ENCODE measurements at regions not wholly inside any gene's neighbourhood (a gene's known extent, or its start where the extent isn't known, plus 50 kb on each side); places are given as distances from the start of the nearest gene placed in this dataset.

GRCh38 chr13:70255406-70255991, 147.2 kb upstream of the KLHL1 start:
- TF ChIP-seq CTCF (IDR thresholded peaks at IDR 0.05; ENCODE audit: extremely low read depth, low read depth, low read length): no peak
- no peak for DNase-seq (ENCODE audit: insufficient read length, low spot score, missing footprints)

GRCh38 chr13:70253834-70254233, 145.6 kb upstream of the KLHL1 start:
- no peak for TF ChIP-seq CTCF (IDR thresholded peaks at IDR 0.05; ENCODE audit: extremely low read depth, low read depth, low read length)
- no peak overlapping the region for H3K4me3 ChIP-seq (ENCODE audit: insufficient read depth, low read length)
- no peak overlapping the region for H3K27ac ChIP-seq (ENCODE audit: low read depth, low read length)
- no peaks in the 10 kb centered on the region for H3K4me1 ChIP-seq (ENCODE audit: insufficient read depth, low read length)
- H4K20me1 ChIP-seq (ENCODE audit: insufficient read depth, low read length): no peaks in the 10 kb centered on the region
- DNase-seq (ENCODE audit: insufficient read length, low spot score, missing footprints): no peak
- no peaks in the 10 kb centered on the region for H3K79me2 ChIP-seq (ENCODE audit: insufficient read depth, low read length)
- H3K4me2 ChIP-seq (ENCODE audit: insufficient read depth, low read length): no peak overlapping the region
- H3K27me3 ChIP-seq (ENCODE audit: insufficient read depth, low read length): no peaks in the 10 kb centered on the region
- H2AFZ ChIP-seq (ENCODE audit: low read length): no peak overlapping the region
- peaks cover 6% of the 10 kb centered on the region for H3K9me3 ChIP-seq (ENCODE audit: low read depth, low read length)
- H3K36me3 ChIP-seq (ENCODE audit: insufficient read depth, low read length): no peaks in the 10 kb centered on the region

More at GRCh38 chr13:70255406-70255991, 147.2 kb upstream of the KLHL1 start:
- H2AFZ ChIP-seq (ENCODE audit: low read length): no peak overlapping the region
- no peaks in the 10 kb centered on the region for H4K20me1 ChIP-seq (ENCODE audit: insufficient read depth, low read length)
- H3K27me3 ChIP-seq (ENCODE audit: insufficient read depth, low read length): no peaks in the 10 kb centered on the region
- H3K4me3 ChIP-seq (ENCODE audit: insufficient read depth, low read length): no peak overlapping the region
- no peaks in the 10 kb centered on the region for H3K36me3 ChIP-seq (ENCODE audit: insufficient read depth, low read length)
- no peak overlapping the region for H3K27ac ChIP-seq (ENCODE audit: low read depth, low read length)
- H3K9me3 ChIP-seq (ENCODE audit: low read depth, low read length): peaks cover 6% of the 10 kb centered on the region
- no peaks in the 10 kb centered on the region for H3K4me1 ChIP-seq (ENCODE audit: insufficient read depth, low read length)
- no peaks in the 10 kb centered on the region for H3K79me2 ChIP-seq (ENCODE audit: insufficient read depth, low read length)
- H3K4me2 ChIP-seq (ENCODE audit: insufficient read depth, low read length): no peak overlapping the region

GRCh38 chr13:70253411-70253810, 145.2 kb upstream of the KLHL1 start:
- Histone ChIP-seq H3K27me3 (ENCODE audit: insufficient read depth, low read length) (no peaks in the 10 kb centered on the region), H3K4me3 (ENCODE audit: insufficient read depth, low read length) (no peak overlapping the region), H3K9me3 (ENCODE audit: low read depth, low read length) (peaks cover 6% of the 10 kb centered on the region), H2AFZ (ENCODE audit: low read length) (no peak overlapping the region), H3K79me2 (ENCODE audit: insufficient read depth, low read length) (no peaks in the 10 kb centered on the region), H3K36me3 (ENCODE audit: insufficient read depth, low read length) (no peaks in the 10 kb centered on the region), H3K4me1 (ENCODE audit: insufficient read depth, low read length) (no peaks in the 10 kb centered on the region), H3K27ac (ENCODE audit: low read depth, low read length) (no peak overlapping the region), H3K4me2 (ENCODE audit: insufficient read depth, low read length) (no peak overlapping the region), H4K20me1 (ENCODE audit: insufficient read depth, low read length) (no peaks in the 10 kb centered on the region)
- no peak for TF ChIP-seq CTCF (IDR thresholded peaks at IDR 0.05; ENCODE audit: extremely low read depth, low read depth, low read length)
- no peak for DNase-seq (ENCODE audit: insufficient read length, low spot score, missing footprints)

GRCh38 chr13:70249332-70250064, 141.2 kb upstream of the KLHL1 start:
- no peaks in the 10 kb centered on the region for H3K79me2 ChIP-seq (ENCODE audit: insufficient read depth, low read length)
- no peaks in the 10 kb centered on the region for H3K27me3 ChIP-seq (ENCODE audit: insufficient read depth, low read length)
- no peak overlapping the region for H3K4me2 ChIP-seq (ENCODE audit: insufficient read depth, low read length)
- H3K9me3 ChIP-seq (ENCODE audit: low read depth, low read length): peaks cover 3% of the 10 kb centered on the region
- no peak overlapping the region for H3K27ac ChIP-seq (ENCODE audit: low read depth, low read length)
- no peaks in the 10 kb centered on the region for H3K36me3 ChIP-seq (ENCODE audit: insufficient read depth, low read length)
- H4K20me1 ChIP-seq (ENCODE audit: insufficient read depth, low read length): no peaks in the 10 kb centered on the region
- no peak overlapping the region for H3K4me3 ChIP-seq (ENCODE audit: insufficient read depth, low read length)
- no peaks in the 10 kb centered on the region for H3K4me1 ChIP-seq (ENCODE audit: insufficient read depth, low read length)
- no peak overlapping the region for H2AFZ ChIP-seq (ENCODE audit: low read length)
- DNase-seq (ENCODE audit: insufficient read length, low spot score, missing footprints): no peak
- no peak for TF ChIP-seq CTCF (IDR thresholded peaks at IDR 0.05; ENCODE audit: extremely low read depth, low read depth, low read length)

Measured in osteoblast (primary cell).